Neural cell (in vitro differentiated cells): ENCODE measurements at regions not wholly inside any gene's neighbourhood (a gene's known extent, or its start where the extent isn't known, plus 50 kb on each side); places are given as distances from the start of the nearest gene placed in this dataset.

Source experiments
- H2AFZ ChIP-seq: fragments of 200-600, 300-800 bp; sonication (generic), shearing (Covaris generic); 2 replicates; pipeline ENCODE4 v1.6.0; 2014; ENCODE audit warnings: low read depth, mild to moderate bottlenecking, antibody characterized with exemption, low read length, moderate library complexity
- H3F3A ChIP-seq: fragments of 200-600 bp; shearing (Covaris generic); 2 replicates; pipeline ENCODE4 v1.6.1; 2016; ENCODE audit warnings: mild to moderate bottlenecking, moderate library complexity, mixed read lengths, antibody characterized with exemption, low read length; ENCODE audit not compliant: insufficient read depth, poor library complexity, severe bottlenecking
- H3K27ac ChIP-seq: fragments of 200-600, 300-800 bp; sonication (generic), shearing (Covaris generic); 2 replicates; pipeline ENCODE4 v1.5.1; 2014; ENCODE audit warnings: mild to moderate bottlenecking, low read length, moderate library complexity
- H3K27me3 ChIP-seq: fragments of 300-800, 200-600 bp; sonication (generic), shearing (Covaris generic); 2 replicates; pipeline ENCODE4 v1.6.0; 2014; ENCODE audit warnings: mild to moderate bottlenecking, low read depth, low read length, moderate library complexity; ENCODE audit not compliant: insufficient read depth
- H3K36me3 ChIP-seq: fragments of 300-800, 200-600 bp; sonication (generic), shearing (Covaris generic); 2 replicates; pipeline ENCODE4 v1.5.1; 2014; ENCODE audit warnings: mild to moderate bottlenecking, antibody characterized with exemption, low read length, moderate library complexity; ENCODE audit not compliant: insufficient read depth
- H3K4me2 ChIP-seq: fragments of 300-800, 200-600 bp; sonication (generic), shearing (Covaris generic); 2 replicates; pipeline ENCODE4 v1.6.0; 2014; ENCODE audit warnings: mild to moderate bottlenecking, low read length
- H3K4me3 ChIP-seq: fragments of 300-800, 200-600 bp; sonication (generic), shearing (Covaris generic); 2 replicates; pipeline ENCODE4 v1.5.1; 2014; ENCODE audit warnings: mild to moderate bottlenecking, low read length, moderate library complexity
- H3K79me2 ChIP-seq: fragments of 200-600 bp; shearing (Covaris generic); replicated peaks from 2 replicates; pipeline ENCODE4 v1.6.0; 2014; ENCODE audit warnings: mild to moderate bottlenecking, low read length, moderate library complexity; ENCODE audit not compliant: insufficient read depth
- H3K9ac ChIP-seq: fragments of 300-800, 200-600 bp; sonication (generic), shearing (Covaris generic); 2 replicates; pipeline ENCODE4 v1.6.1; 2016; ENCODE audit warnings: mild to moderate bottlenecking, low read length, mixed read lengths
- H3K9me2 ChIP-seq: fragments of 200-600 bp; shearing (Covaris generic); 2 replicates; pipeline ENCODE4 v1.6.1; 2016; ENCODE audit warnings: mild to moderate bottlenecking, low read length, mixed read lengths; ENCODE audit not compliant: insufficient read depth
- H3K9me3 ChIP-seq: fragments of 200-600, 300-800 bp; sonication (generic), shearing (Covaris generic); 2 replicates; pipeline ENCODE4 v1.6.1; 2016; ENCODE audit warnings: mild to moderate bottlenecking, mixed run types, low read length, moderate library complexity, mixed read lengths
- H4K20me1 ChIP-seq: fragments of 200-600 bp; shearing (Covaris generic); 2 replicates; pipeline ENCODE4 v1.6.1; 2016; ENCODE audit warnings: mild to moderate bottlenecking, mixed run types; ENCODE audit not compliant: insufficient read depth
- MXI1 ChIP-seq: fragments of 450-650 bp; conservative IDR thresholded peaks from 2 replicates; pipeline ENCODE4 v1.6.1; 2014; ENCODE audit warnings: antibody characterized with exemption, mild to moderate bottlenecking; ENCODE audit not compliant: poor library complexity, severe bottlenecking
- RAD21 ChIP-seq: fragments of 450-650 bp; conservative IDR thresholded peaks from 2 replicates; pipeline ENCODE4 v1.6.1; 2014; ENCODE audit warnings: antibody characterized with exemption, mild to moderate bottlenecking, moderate library complexity
- TAF1 ChIP-seq: IDR thresholded peaks from 2 replicates; pipeline ENCODE4 v1.6.1; 2012; ENCODE audit warnings: low read depth
- TF ChIP-seq, protein P1 (sequence below): fragments of 450-650 bp; IDR thresholded peaks from 2 replicates; pipeline ENCODE4 v1.5.1; 2014; ENCODE audit warnings: antibody characterized with exemption, mild to moderate bottlenecking, moderate library complexity; ENCODE audit not compliant: poor library complexity, severe bottlenecking
- TF ChIP-seq, protein P2 (sequence below): IDR thresholded peaks from 2 replicates; pipeline ENCODE4 v1.6.1; 2012; ENCODE audit warnings: borderline replicate concordance

DNA sequence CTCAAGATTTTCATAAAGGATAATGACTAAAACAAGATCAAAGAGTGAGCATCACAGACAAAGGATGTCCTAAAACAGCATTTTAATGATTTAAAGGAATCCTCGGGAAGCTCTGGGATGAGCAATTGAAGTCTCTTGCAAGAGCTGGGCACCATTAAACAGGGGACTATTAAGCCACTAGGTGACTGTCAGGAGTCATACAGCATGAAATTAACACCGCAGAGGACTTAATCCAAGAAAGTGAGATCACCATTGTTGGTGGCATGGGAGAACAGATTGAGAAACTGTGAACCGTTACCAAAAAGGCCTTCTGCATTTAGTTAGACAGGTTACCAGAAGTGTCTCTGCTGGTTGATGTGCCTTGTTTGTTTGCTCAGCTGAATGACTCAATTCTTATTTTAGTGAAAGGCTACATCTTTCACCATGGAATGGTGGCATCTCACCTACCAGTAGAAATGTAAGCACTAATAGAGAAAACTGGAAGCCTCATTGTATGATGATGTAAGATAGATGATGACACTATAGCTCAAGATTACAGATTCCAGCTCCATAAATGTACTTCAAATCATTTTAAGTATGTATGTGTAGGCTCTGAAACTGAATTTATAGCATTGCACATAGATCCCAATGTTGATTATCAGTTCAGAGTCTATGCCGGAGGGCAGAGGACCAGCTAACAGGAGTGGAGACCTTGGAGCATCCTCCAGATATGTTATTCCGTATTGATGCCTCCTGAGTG lies 427.6 kb downstream of the SUCLG1 start:
- Histone ChIP-seq H3K27ac (no peak overlapping the region), H3F3A (no peaks in the 10 kb centered on the region), H4K20me1 (no peaks in the 10 kb centered on the region), H3K9ac (no peak overlapping the region), H3K4me2 (no peak overlapping the region), H3K9me3 (no peaks in the 10 kb centered on the region), H3K4me3 (no peak overlapping the region), H3K27me3 (no peaks in the 10 kb centered on the region), H2AFZ (no peak overlapping the region), H3K36me3 (no peaks in the 10 kb centered on the region), H3K79me2 (no peaks in the 10 kb centered on the region), H3K9me2 (no peaks in the 10 kb centered on the region)
- TF ChIP-seq TAF1 (no peak), RAD21 (no peak)

DNA sequence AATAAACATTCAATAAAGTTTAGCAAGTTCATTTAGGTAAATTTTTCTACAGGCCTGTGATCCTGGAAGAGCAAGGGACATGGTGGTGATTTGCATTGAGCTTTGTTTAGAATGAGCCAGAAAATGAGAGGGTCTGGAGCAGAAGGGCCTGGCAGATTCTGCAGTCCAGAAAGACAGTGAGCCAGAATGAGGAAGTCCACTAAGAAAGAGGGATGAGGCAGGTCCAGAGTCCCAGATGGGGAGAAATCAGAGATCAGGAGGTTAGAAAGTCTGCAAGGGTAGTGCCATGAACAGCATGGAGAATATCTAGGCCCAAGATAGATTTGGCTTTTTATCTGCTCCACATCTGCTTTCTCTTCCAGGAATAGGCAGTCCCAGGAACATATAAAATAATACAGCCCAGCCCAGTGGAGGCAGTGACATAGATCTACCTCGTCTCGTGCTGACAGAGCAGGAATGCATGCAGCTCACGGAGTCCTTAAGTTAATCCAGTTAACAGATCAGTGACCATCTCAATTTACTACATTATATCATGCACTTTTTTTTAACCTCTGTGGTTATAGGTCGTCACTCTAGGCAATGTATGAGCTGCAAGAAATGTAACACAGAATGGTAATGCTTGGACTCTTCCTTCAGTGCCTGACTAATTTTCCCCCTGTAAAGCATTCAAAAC lies 429.0 kb downstream of the SUCLG1 start:
- Histone ChIP-seq H3F3A (no peaks in the 10 kb centered on the region), H3K4me3 (no peak overlapping the region), H3K9ac (no peak overlapping the region), H3K9me2 (no peaks in the 10 kb centered on the region), H3K27me3 (no peaks in the 10 kb centered on the region), H3K36me3 (no peaks in the 10 kb centered on the region), H2AFZ (no peak overlapping the region), H3K4me2 (no peak overlapping the region), H3K79me2 (no peaks in the 10 kb centered on the region), H3K27ac (no peak overlapping the region), H3K9me3 (no peaks in the 10 kb centered on the region), H4K20me1 (no peaks in the 10 kb centered on the region)
- TF ChIP-seq, protein P1, sequence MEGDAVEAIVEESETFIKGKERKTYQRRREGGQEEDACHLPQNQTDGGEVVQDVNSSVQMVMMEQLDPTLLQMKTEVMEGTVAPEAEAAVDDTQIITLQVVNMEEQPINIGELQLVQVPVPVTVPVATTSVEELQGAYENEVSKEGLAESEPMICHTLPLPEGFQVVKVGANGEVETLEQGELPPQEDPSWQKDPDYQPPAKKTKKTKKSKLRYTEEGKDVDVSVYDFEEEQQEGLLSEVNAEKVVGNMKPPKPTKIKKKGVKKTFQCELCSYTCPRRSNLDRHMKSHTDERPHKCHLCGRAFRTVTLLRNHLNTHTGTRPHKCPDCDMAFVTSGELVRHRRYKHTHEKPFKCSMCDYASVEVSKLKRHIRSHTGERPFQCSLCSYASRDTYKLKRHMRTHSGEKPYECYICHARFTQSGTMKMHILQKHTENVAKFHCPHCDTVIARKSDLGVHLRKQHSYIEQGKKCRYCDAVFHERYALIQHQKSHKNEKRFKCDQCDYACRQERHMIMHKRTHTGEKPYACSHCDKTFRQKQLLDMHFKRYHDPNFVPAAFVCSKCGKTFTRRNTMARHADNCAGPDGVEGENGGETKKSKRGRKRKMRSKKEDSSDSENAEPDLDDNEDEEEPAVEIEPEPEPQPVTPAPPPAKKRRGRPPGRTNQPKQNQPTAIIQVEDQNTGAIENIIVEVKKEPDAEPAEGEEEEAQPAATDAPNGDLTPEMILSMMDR, result no peak

DNA sequence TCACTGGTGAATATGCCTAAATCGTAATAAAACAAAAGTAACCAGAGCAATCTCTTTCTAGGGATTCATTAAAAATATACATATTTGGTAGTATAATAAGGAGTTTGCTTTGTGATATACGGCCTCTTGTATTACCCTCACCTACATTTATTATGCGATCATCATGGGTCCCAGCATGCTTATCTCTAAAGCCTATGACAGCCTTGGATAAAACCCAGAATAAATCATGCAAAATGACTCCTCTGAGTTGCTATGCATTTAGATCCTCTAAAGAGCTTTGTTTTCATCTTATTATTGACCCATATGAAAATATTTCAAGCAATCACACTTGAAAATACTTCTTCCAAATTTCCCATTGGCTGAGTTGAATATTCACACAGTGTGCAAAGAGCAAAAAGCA lies 432.3 kb downstream of the SUCLG1 start:
- H3F3A ChIP-seq, result no peaks in the 10 kb centered on the region
- no peak overlapping the region for H3K27ac ChIP-seq
- H3K4me3 ChIP-seq, result no peak overlapping the region
- H3K27me3 ChIP-seq, result no peaks in the 10 kb centered on the region
- H3K9ac ChIP-seq, result no peak overlapping the region
- no peak for TF ChIP-seq MXI1
- TF ChIP-seq, protein P2, sequence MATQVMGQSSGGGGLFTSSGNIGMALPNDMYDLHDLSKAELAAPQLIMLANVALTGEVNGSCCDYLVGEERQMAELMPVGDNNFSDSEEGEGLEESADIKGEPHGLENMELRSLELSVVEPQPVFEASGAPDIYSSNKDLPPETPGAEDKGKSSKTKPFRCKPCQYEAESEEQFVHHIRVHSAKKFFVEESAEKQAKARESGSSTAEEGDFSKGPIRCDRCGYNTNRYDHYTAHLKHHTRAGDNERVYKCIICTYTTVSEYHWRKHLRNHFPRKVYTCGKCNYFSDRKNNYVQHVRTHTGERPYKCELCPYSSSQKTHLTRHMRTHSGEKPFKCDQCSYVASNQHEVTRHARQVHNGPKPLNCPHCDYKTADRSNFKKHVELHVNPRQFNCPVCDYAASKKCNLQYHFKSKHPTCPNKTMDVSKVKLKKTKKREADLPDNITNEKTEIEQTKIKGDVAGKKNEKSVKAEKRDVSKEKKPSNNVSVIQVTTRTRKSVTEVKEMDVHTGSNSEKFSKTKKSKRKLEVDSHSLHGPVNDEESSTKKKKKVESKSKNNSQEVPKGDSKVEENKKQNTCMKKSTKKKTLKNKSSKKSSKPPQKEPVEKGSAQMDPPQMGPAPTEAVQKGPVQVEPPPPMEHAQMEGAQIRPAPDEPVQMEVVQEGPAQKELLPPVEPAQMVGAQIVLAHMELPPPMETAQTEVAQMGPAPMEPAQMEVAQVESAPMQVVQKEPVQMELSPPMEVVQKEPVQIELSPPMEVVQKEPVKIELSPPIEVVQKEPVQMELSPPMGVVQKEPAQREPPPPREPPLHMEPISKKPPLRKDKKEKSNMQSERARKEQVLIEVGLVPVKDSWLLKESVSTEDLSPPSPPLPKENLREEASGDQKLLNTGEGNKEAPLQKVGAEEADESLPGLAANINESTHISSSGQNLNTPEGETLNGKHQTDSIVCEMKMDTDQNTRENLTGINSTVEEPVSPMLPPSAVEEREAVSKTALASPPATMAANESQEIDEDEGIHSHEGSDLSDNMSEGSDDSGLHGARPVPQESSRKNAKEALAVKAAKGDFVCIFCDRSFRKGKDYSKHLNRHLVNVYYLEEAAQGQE, result no peak
- H3K79me2 ChIP-seq, result no peaks in the 10 kb centered on the region
- no peak overlapping the region for H3K4me2 ChIP-seq
- H4K20me1 ChIP-seq, result no peaks in the 10 kb centered on the region
- H3K9me2 ChIP-seq, result no peaks in the 10 kb centered on the region
- H2AFZ ChIP-seq, result no peak overlapping the region
- H3K9me3 ChIP-seq, result no peaks in the 10 kb centered on the region
- H3K36me3 ChIP-seq, result no peaks in the 10 kb centered on the region
